K562 (cell line): ENCODE measurements at regions not wholly inside any gene's neighbourhood (a gene's known extent, or its start where the extent isn't known, plus 50 kb on each side); places are given as distances from the start of the nearest gene placed in this dataset.

Experiments used
- ATAC-seq: fragments of 200-7000 bp; cut with Tn5 transposase; 3 replicates; pipeline ENCODE4 v1.9.1; 2020; ENCODE audit warnings: moderate library complexity
- BruUV-seq: library from RNA; stranded (reverse); fragments of 400-500 nt; replicated peaks from 2 replicates; lab custom pipeline; 2021; lab: Mats Ljungman, UMichigan
- CTCF ChIA-PET: fragments of 300-600 bp; formaldehyde crosslinking; extraction: SDS; loops from one replicate; lab custom pipeline; 2021; ENCODE audit warnings: low intra/inter-chr PET ratio; lab: Yijun Ruan, JAX
- POLR2A ChIA-PET: fragments of 300-600, 350-650 bp; sonication (Branson Sonifier 250); formaldehyde crosslinking; extraction: SDS; loops from one replicate; lab custom pipeline; 2021; ENCODE audit warnings: antibody characterized with exemption, inconsistent platforms; lab: Yijun Ruan, JAX
- DNase-seq, 4 experiments: peaks; one replicate each; pipeline versions ENCODE4 v3.0.0 to v3.0.0-alpha.2; 2011 to 2018; ENCODE audit warnings: low spot score in 3 of 4, mixed read lengths in 3 of 4; ENCODE audit errors: extremely low read depth in 1 of 4
- FAIRE-seq: peaks from 2 replicates; lab custom pipeline; 2011; peaks lifted over from hg19 to GRCh38; lab: Jason Lieb, UNC
- H2AFZ ChIP-seq: 2 replicates; pipeline ENCODE4 v1.6.0; 2011; ENCODE audit warnings: low read depth, low read length, control low read depth, inconsistent platforms
- H3K27ac ChIP-seq: fragments of 200-600 bp; 3 replicates; pipeline ENCODE4 v1.8.0; 2011; ENCODE audit warnings: low read depth, mild to moderate bottlenecking, control low read depth, inconsistent platforms, low read length, moderate library complexity, mixed read lengths; ENCODE audit errors: extremely low read depth
- H3K27me3 ChIP-seq, 2 experiments: fragments of 300-600 bp in 1 of 2; 2 replicates in 1 of 2; 3 replicates in 1 of 2; pipeline versions ENCODE4 v1.6.0 to v1.8.0; 2011; ENCODE audit warnings: inconsistent platforms in 2 of 2, low read length in 2 of 2, mild to moderate bottlenecking in 1 of 2, mixed read lengths in 1 of 2, moderate library complexity in 1 of 2; ENCODE audit not compliant: control insufficient read depth in 2 of 2, insufficient read depth in 2 of 2
- H3K36me3 ChIP-seq: fragments of 300-600 bp; 3 replicates; pipeline ENCODE4 v1.8.0; 2011; ENCODE audit warnings: mild to moderate bottlenecking, low read length, inconsistent platforms; ENCODE audit not compliant: control insufficient read depth, insufficient read depth
- H3K4me1 ChIP-seq, 2 experiments: fragments of 200-600 bp in 1 of 2; replicated peaks in 1 of 2; 2 replicates in 1 of 2; 3 replicates in 1 of 2; pipeline versions ENCODE4 v1.5.1 to v1.8.0; 2011; ENCODE audit warnings: inconsistent platforms in 2 of 2, low read length in 2 of 2, mild to moderate bottlenecking in 1 of 2, mixed read lengths in 1 of 2, moderate library complexity in 1 of 2; ENCODE audit not compliant: control insufficient read depth in 2 of 2, insufficient read depth in 2 of 2
- H3K4me2 ChIP-seq: 2 replicates; pipeline ENCODE4 v1.6.1; 2011; ENCODE audit warnings: low read length, control low read depth, inconsistent platforms, mixed read lengths; ENCODE audit not compliant: insufficient read depth
- H3K4me3 ChIP-seq: fragments of 200-600 bp; sonication (generic), shearing (Covaris generic); 2 replicates; pipeline ENCODE4 v1.5.1; 2016; ENCODE audit warnings: control low read depth, inconsistent platforms
- H3K79me2 ChIP-seq: fragments of 200-600 bp; 3 replicates; pipeline ENCODE4 v1.8.0; 2011; ENCODE audit warnings: low read length, inconsistent platforms; ENCODE audit not compliant: control insufficient read depth, insufficient read depth
- H3K9ac ChIP-seq, 2 experiments: 2 replicates each; pipeline versions ENCODE4 v1.6.0 to v1.6.1; 2011; ENCODE audit warnings: low read depth in 2 of 2, low read length in 2 of 2, control low read depth in 1 of 2, inconsistent platforms in 1 of 2, mild to moderate bottlenecking in 1 of 2, mixed read lengths in 1 of 2; ENCODE audit not compliant: insufficient read depth in 1 of 2
- H3K9me1 ChIP-seq: one replicate; pipeline ENCODE4 v1.6.0; 2011; ENCODE audit warnings: inconsistent platforms, mild to moderate bottlenecking, low read length, moderate library complexity; ENCODE audit not compliant: control insufficient read depth, insufficient read depth
- H3K9me3 ChIP-seq: replicated peaks from 2 replicates; pipeline ENCODE4 v1.5.1; 2011; ENCODE audit warnings: low read depth, low read length, inconsistent platforms; ENCODE audit not compliant: control insufficient read depth, insufficient read depth
- H4K20me1 ChIP-seq: replicated peaks from 2 replicates; pipeline ENCODE4 v1.6.1; 2011; ENCODE audit warnings: low read length, inconsistent platforms, mixed read lengths; ENCODE audit not compliant: control insufficient read depth, insufficient read depth
- CBX3 ChIP-seq, 2 experiments: IDR thresholded peaks; 1 replicate in 1 of 2; 2 replicates in 1 of 2; pipeline ENCODE4 v1.6.1; 2012; ENCODE audit warnings: inconsistent platforms in 2 of 2, low read length in 2 of 2, borderline replicate concordance in 1 of 2, control low read depth in 1 of 2
- CEBPZ ChIP-seq: fragments of 150-350 bp; IDR thresholded peaks from 2 replicates; pipeline ENCODE4 v1.6.1; 2014; ENCODE audit warnings: low read depth, mild to moderate bottlenecking, low read length, borderline replicate concordance
- FOXJ2 ChIP-seq: fragments of 200-800 bp; sonication (Bioruptor generic); IDR thresholded peaks from 2 replicates; pipeline ENCODE4 v1.6.1; 2016; ENCODE audit warnings: missing genetic modification characterization, missing compliant biosample characterization
- HDAC3 ChIP-seq: fragments of 450-650 bp; IDR thresholded peaks from 2 replicates; pipeline ENCODE4 v1.6.1; 2018; ENCODE audit warnings: borderline replicate concordance, mild to moderate bottlenecking, moderate library complexity; ENCODE audit not compliant: partially characterized antibody
- HNRNPLL ChIP-seq: fragments of 200-400 bp; formaldehyde crosslinking; IDR thresholded peaks from 2 replicates; pipeline ENCODE4 v1.6.1; 2017; ENCODE audit warnings: low read length, low read depth, mild to moderate bottlenecking; ENCODE audit not compliant: poor library complexity, severe bottlenecking
- NR2C1 ChIP-seq, 2 experiments: fragments of 450-650 bp; IDR thresholded peaks; 2 replicates each; pipeline ENCODE4 v1.6.1; 2017; ENCODE audit warnings: mild to moderate bottlenecking in 2 of 2, antibody characterized with exemption in 1 of 2, inconsistent platforms in 1 of 2, missing compliant biosample characterization in 1 of 2, missing genetic modification characterization in 1 of 2
- SMAD2 ChIP-seq: fragments of 150-350 bp; IDR thresholded peaks from 2 replicates; pipeline ENCODE4 v1.6.1; 2014; ENCODE audit warnings: low read depth, mild to moderate bottlenecking, low read length
- TRIM24 ChIP-seq, 2 experiments: fragments of 450-650 bp; IDR thresholded peaks; 2 replicates each; pipeline ENCODE4 v1.6.1; 2016
- XRCC3 ChIP-seq: fragments of 450-650 bp; IDR thresholded peaks from 2 replicates; pipeline ENCODE4 v1.6.1; 2017; ENCODE audit warnings: mild to moderate bottlenecking, moderate library complexity
- ZNF511 ChIP-seq: sonication (generic); formaldehyde crosslinking; IDR thresholded peaks from 2 replicates; pipeline ENCODE4 v1.8.0; 2022; ENCODE audit warnings: mild to moderate bottlenecking, missing genetic modification reagents
- ZNF57 ChIP-seq: fragments of 450-650 bp; formaldehyde crosslinking; IDR thresholded peaks from 2 replicates; pipeline ENCODE4 v1.4.0; 2020; ENCODE audit warnings: mild to moderate bottlenecking, moderate library complexity
- WGBS: fragments of 100-300 bp; shearing (Covaris generic); methylation state at CpG from one replicate; pipeline ENCODE4 v1.1.6; 2016; ENCODE audit warnings: low coverage, mixed read lengths; ENCODE audit not compliant: insufficient coverage; ENCODE audit errors: missing lambda C conversion rate; 5-methylcytosine and 5-hydroxymethylcytosine counted together
- in situ Hi-C: fragments of 300-500 bp; cut with MboI; formaldehyde crosslinking; loops from 4 replicates; pipeline ENCODE4 v1.15.0; 2018; ENCODE audit warnings: inconsistent platforms, mixed read lengths
- intact Hi-C: fragments of 100-400 bp; cut with micrococcal nuclease; formaldehyde crosslinking; loops from 2 replicates; pipeline ENCODE4 v1.14.2; 2022

- H3K4me1 ChIP-seq = no peaks in the 10 kb centered on the region
- WGBS = 0% methylated on average over 2 of the region's 2 CpGs
- H4K20me1 ChIP-seq = no peaks in the 10 kb centered on the region
- H3K9ac ChIP-seq = no peak overlapping the region
- intact Hi-C loops (no loop called here), in situ Hi-C loops (no loop called here)
- peaks cover 0 to 23% of the 10 kb centered on the region in 2 experiments; a peak in 2 of 5 replicates for H3K27me3 ChIP-seq
- H3K4me2 ChIP-seq = no peak overlapping the region
- H2AFZ ChIP-seq = no peak overlapping the region
- POLR2A ChIA-PET = no interaction called here
- H3K27ac ChIP-seq = no peak overlapping the region
- DNase-seq (no peak), ATAC-seq (no peak), FAIRE-seq (no peak)
- BruUV-seq = no TSS peak
- H3K9me3 ChIP-seq = no peaks in the 10 kb centered on the region
- no peaks in the 10 kb centered on the region for H3K9me1 ChIP-seq
- CTCF ChIA-PET = no interaction called here
- H3K36me3 ChIP-seq = no peaks in the 10 kb centered on the region
- H3K79me2 ChIP-seq = no peaks in the 10 kb centered on the region
- no peak for TF ChIP-seq CBX3 (IDR thresholded peaks at IDR 0.05; ENCODE audit: borderline replicate concordance in 1 of 2, low read length in 2 of 2)
- TF ChIP-seq HDAC3 = no peak
- H3K4me3 ChIP-seq = no peak overlapping the region
Observed at GRCh38 chr1:147472489-147472888, 68.8 kb upstream of the BCL9 start.

- Histone ChIP-seq H3K9me1 (no peaks in the 10 kb centered on the region), H3K9me3 (no peaks in the 10 kb centered on the region), H3K4me1 (no peaks in the 10 kb centered on the region), H3K4me2 (no peak overlapping the region), H3K36me3 (no peaks in the 10 kb centered on the region), H3K4me3 (no peak overlapping the region), H3K27me3 (peaks cover 2 to 27% of the 10 kb centered on the region in 2 experiments; a peak in 3 of 5 replicates), H3K27ac (no peak overlapping the region), H3K79me2 (no peaks in the 10 kb centered on the region), H3K9ac (no peak overlapping the region), H2AFZ (no peak overlapping the region), H4K20me1 (no peaks in the 10 kb centered on the region)
- ChIA-PET CTCF (no interaction called here), POLR2A (interaction anchor here (0.9 kb wide), 1 partner anchor 24 kb away, joined by 3 read pairs; no protein-coding TSS in a partner anchor)
- no TSS peak for BruUV-seq
- in situ Hi-C loops (no loop called here), intact Hi-C loops (no loop called here)
- FAIRE-seq (no peak), DNase-seq (no peak), ATAC-seq (no peak)
- 2% methylated on average over 5 of the region's 5 CpGs for WGBS
- TF ChIP-seq ZNF57 (CRISPR knock-in tag) = no peak
- TF ChIP-seq CEBPZ = no peak
- TF ChIP-seq SMAD2 = no peak
- TF ChIP-seq FOXJ2 = no peak
- no peak for TF ChIP-seq HNRNPLL
- no peak for TF ChIP-seq NR2C1 (IDR thresholded peaks at IDR 0.05)
- TF ChIP-seq NR2C1 (tag; IDR thresholded peaks at IDR 0.05) = no peak
- no peak for TF ChIP-seq TRIM24 (IDR thresholded peaks at IDR 0.05)
- no peak for TF ChIP-seq XRCC3
- no peak for TF ChIP-seq ZNF511 (CRISPR knock-in tag)
Observed at GRCh38 chr1:147472966-147473732, 68.2 kb upstream of the BCL9 start.
